ENCODE measurements at regions not wholly inside any gene's neighbourhood (a gene's known extent, or its start where the extent isn't known, plus 50 kb on each side); places are given as distances from the start of the nearest gene placed in this dataset.
A peak's percentile ranks its signal among the peaks of the same experiment; 100 is the strongest.

- DNase-seq, result no peak
Measured at GRCh38 chr1:168970926-168971659, 135.4 kb upstream of the ATP1B1 start.

GRCh38 chr1:168972225-168972624 lies 134.3 kb upstream of the ATP1B1 start:
- no peak for DNase-seq

DNA sequence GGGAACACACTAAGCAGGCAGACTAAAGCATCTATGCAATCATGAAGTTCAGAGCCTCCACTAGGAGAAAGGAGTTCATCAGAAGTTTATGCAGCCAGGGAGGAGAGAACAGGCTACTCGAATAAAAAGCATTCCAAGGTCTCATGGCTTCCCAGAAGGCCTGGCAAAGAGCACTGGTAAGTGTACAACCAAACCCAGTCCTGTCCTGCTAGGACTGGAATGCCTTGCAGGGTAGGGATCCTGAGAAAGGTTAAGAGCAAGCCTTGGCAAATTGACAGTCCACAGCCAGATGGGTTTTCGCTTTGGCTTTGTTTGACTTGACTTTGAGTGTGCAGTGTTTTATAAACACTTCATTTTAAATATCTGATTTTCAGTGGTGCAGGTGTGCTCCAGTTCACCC lies 133.6 kb upstream of the ATP1B1 start:
- DNase-seq, result no peak

DNA sequence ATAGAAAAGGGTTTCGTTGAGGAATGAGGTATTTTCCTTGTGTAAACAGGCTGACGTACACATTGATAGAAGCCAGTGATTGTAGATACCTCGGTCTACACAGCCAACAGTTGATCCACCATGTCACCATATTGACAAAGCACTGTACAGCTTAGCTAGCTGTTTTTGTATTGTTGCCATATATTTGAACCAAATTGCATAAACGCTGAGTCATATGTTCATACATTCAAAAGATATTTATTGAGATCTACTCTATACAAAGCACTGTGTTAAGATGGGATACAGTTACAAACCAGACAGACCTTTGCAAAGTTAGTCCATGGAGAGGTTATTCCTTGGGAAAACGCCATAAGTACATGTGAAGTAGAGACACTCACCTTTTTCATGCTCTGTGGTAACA lies 132.4 kb upstream of the ATP1B1 start:
- no peak for DNase-seq

DNA sequence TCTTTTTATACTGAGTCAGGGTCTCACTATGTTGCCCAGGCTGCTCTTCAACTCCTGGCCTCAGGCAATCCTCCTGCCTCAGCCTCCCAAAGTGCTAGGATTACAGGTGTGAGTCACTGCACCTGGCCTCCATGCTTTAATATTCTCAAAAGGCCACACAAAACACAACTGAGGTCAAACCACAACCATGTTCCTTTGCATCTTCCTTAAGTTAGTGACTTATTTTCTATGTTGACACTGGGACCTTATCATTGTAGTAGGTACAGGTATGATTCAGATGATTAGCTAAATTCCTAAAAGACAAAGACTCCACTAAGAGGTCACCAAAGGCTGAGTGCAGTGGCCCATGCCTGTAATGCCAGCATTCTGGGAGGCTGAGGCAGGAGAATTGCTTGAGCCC lies 131.9 kb upstream of the ATP1B1 start:
- DNase-seq, result no peak

DNA sequence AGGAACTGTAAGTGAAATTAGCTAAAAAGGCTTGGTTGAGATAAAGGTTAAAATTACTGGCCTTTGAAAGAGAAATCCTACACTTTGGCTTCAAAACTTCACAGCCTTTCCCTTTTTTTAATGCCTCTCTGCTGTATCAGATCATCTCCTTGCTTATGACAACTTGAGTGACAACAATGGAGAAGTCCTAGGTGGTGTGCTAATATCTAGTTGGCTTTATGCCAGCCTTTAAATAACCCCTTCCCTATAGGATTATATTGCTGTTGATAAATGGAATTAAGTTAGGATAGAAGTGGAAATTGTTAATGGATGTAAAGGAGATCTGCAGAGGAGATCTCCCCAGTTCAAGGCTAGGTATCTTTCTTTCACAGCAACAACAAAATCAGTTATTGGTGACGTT lies 130.2 kb upstream of the ATP1B1 start:
- no peak for DNase-seq

GRCh38 chr1:168977618-168978017 lies 128.9 kb upstream of the ATP1B1 start:
- DNase-seq, result no peak

- DNase-seq, result no peak
Measured at GRCh38 chr1:168979276-168979675, 127.2 kb upstream of the ATP1B1 start.

GRCh38 chr1:168980180-168980579 lies 126.3 kb upstream of the ATP1B1 start:
- DNase-seq, result no peak

DNA sequence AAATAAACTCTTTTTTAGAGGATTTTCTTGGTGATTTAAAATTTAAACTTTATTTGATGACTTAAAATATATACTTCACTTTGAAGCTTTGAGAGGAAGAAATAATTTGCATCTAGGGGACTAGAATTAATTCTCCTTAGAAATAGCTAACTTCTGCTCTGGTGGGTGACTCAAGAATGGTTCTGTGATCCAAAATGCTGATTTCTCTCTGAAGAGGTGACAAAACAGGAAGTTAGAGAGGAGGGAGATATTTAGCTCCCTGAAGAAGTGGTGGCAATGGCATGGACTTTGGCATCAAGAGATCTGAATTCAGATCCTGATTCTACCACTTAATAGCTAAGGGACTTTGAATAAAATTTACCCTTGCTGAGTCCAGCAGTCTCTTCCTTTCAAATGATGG lies 125.8 kb upstream of the ATP1B1 start:
- DNase-seq, result no peak

- no peak for DNase-seq
Measured at GRCh38 chr1:168982778-168983177, 123.7 kb upstream of the ATP1B1 start.

DNA sequence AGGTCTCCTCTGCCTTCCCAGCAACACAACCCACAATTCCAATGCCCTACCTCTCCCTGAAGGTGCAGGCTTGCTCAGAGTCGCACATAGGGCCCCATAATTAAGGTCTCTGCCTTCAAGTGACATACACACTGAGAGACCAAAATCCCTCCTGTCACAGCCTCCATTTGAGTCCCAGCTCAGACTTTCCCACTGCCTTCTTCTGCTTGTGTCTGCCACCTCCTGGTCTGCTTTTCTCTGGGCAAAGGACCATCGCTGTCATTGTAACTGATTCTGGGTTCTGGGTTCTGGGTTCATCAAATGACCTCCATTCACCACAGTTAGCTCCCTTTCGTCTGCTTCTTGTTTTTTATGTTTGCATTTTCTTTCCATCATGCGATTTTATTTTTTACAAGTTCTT lies 119.2 kb upstream of the ATP1B1 start:
- no peak for DNase-seq

- DNase-seq, result no peak
Measured at GRCh38 chr1:168987923-168988322, 118.6 kb upstream of the ATP1B1 start.

- no peak for DNase-seq
Measured at GRCh38 chr1:168989985-168990384, 116.5 kb upstream of the ATP1B1 start.

DNA sequence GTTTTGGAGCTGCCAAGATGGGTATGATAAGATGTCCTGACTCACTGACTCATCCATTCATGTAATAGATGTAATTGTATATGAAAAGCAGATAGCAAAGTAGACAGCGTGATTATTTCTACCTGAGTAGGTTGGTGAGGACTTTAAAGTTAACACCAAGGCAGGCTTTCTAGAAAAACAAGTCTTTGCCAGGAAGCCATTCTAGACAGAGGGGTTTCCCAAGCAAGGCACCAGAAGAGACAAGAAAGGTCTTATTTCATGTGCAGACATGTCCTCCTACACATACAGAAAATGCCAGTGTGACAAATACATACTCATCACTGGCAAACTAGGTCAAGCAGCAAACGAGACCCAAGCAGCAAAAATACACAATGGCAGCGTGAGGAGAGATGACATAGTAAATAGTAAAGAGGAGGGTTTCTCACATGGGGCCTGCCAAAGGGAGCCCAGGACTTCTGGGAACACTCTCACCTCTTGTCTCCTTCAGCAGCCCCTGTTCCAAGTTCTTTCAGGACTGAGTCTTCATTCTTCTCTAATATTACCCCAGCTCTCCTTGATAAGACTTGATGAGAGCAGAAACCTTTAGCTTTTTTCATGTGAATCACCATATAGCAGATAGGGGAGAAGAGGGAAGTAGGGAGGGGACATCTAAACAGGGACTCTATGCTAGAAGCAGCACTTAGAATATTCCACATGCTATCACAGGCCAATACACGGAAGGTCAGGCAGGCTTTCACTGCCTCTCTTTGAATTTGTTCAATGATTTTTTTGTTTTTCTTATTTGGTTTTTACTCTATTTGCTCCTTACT lies 114.6 kb upstream of the ATP1B1 start:
- no peak for DNase-seq

DNA sequence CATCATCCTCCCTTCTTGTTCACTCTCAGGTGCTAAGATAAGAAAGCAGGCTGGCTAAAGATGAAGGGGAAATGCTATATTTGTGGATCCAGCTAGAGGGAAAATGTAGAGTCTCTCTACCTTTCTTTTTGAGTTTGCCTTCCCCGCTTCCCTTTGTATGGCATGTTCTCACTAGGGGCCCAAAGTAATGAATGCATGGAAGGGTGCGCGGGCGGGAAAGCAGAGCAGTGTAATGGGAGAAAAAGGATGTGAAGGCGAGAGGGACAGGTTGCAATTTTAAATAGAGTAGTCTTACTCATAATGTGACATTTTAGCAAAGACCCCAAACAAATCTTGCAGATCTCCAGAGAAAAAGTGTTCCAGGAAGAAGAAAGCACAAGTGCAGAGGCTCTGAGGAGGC lies 105.1 kb upstream of the ATP1B1 start:
- DNase-seq, result no peak

GRCh38 chr1:169003864-169004516 lies 102.5 kb upstream of the ATP1B1 start:
- DNase-seq, result peak; percentile 45

- no peak for DNase-seq
Measured at GRCh38 chr1:169005776-169006175, 100.7 kb upstream of the ATP1B1 start.

DNA sequence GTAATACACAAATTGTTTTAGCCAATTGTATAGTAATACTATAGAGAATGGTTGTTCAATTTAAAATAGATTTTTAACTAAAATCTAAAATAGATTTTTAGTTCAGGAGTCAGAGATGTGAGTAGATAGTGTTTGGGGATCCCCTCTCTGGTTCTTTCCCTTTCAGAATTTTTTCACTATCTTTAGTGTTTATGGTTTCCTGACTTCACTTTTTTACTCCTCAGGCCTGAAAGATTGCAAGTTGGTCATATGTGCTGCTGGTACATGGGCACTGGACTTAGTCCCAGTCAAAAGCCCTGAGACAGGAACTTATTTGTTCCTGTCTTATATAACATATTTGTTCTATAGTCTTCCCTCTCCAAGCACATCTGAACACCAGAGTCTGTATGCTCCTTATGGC lies 96.8 kb upstream of the ATP1B1 start:
- DNase-seq, result no peak

GRCh38 chr1:169012416-169012815 lies 94.1 kb upstream of the ATP1B1 start:
- DNase-seq, result no peak

- DNase-seq, result no peak
Measured at GRCh38 chr1:169013821-169014220, 92.7 kb upstream of the ATP1B1 start.

GRCh38 chr1:169015464-169015863 lies 91.0 kb upstream of the ATP1B1 start:
- no peak for DNase-seq

GRCh38 chr1:169018751-169019150 lies 87.7 kb upstream of the ATP1B1 start:
- DNase-seq, result no peak
